Activated CD4-positive, alpha-beta memory T cell treated with anti-CD3 and anti-CD28 coated beads for 36 hours (primary cell): ENCODE measurements at regions not wholly inside any gene's neighbourhood (a gene's known extent, or its start where the extent isn't known, plus 50 kb on each side); places are given as distances from the start of the nearest gene placed in this dataset.

Experiments
- CTCF ChIA-PET: fragments of 350-600 bp; sonication (Branson Sonifier 250); formaldehyde crosslinking; loops from one replicate; lab custom pipeline; 2021; ENCODE audit warnings: antibody characterized with exemption, inconsistent platforms; lab: Charles Lee
- POLR2A ChIA-PET: fragments of 350-600 bp; sonication (Branson Sonifier 250); formaldehyde crosslinking; loops from one replicate; lab custom pipeline; 2021; ENCODE audit warnings: antibody characterized with exemption; lab: Charles Lee
- DNase-seq: peaks from one replicate; pipeline ENCODE4 v3.0.0-alpha.2; 2020
- H3K27ac Mint-ChIP-seq: one replicate; pipeline ENCODE4 v1.8.0; 2021; ENCODE audit warnings: mixed read lengths
- H3K27me3 Mint-ChIP-seq: one replicate; pipeline ENCODE4 v1.8.0; 2021; ENCODE audit warnings: mixed read lengths
- H3K36me3 Mint-ChIP-seq: one replicate; pipeline ENCODE4 v1.8.0; 2021; ENCODE audit warnings: mixed read lengths
- H3K4me1 Mint-ChIP-seq: one replicate; pipeline ENCODE4 v1.8.0; 2021; ENCODE audit warnings: low read depth, mixed read lengths
- H3K4me3 Mint-ChIP-seq: one replicate; pipeline ENCODE4 v1.8.0; 2021; ENCODE audit warnings: mild to moderate bottlenecking, mixed read lengths
- H3K9me3 Mint-ChIP-seq: one replicate; pipeline ENCODE4 v1.8.0; 2021; ENCODE audit warnings: mixed read lengths
- intact Hi-C: fragments of 100-400 bp; cut with micrococcal nuclease; formaldehyde crosslinking; loops from one replicate; pipeline ENCODE4 v1.15.1; 2023

DNA sequence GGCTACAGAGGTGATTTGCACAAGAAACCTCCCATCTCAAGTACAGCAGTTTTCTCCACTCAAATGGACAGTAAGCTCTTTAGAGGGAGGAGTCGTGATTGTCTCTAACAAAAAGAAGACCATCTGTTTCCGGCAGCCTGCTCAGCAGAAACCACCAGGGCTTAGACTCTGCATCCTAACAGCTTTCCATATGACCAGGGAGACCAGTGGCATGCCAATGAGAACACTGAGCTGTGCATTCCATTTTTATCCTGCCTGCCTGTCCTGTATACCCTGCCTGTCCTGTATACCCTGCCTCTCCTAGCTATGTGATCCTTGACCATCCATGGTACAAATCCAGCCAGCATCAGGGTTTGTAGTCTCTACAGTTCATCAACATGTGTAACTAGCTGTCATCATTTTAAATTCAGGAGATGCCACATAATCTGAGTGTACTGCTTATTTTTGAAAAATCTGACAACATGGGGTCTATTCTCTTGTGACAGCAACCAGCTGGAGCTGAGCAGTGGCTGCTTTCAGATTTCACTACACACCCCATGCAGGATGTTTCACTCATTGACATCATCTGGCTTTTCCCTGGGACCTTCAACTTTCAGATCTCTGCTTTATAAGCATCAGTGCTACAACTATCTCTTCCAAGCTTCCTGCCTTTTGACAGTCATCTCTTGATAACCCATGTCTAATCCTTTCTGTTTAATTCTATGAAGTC is 50.5 kb upstream of the POU2AF2 start:
- no peaks in the 10 kb centered on the region for H3K9me3 Mint-ChIP-seq
- no peaks in the 10 kb centered on the region for H3K4me1 Mint-ChIP-seq
- H3K27me3 Mint-ChIP-seq: peaks cover 6% of the 10 kb centered on the region
- ChIA-PET POLR2A (no interaction called here), CTCF (interaction anchor here (0.6 kb wide), 1 partner anchor 94 kb away, joined by 3 read pairs; no protein-coding TSS in a partner anchor)
- intact Hi-C loops: no loop called here
- no peaks in the 10 kb centered on the region for H3K36me3 Mint-ChIP-seq
- H3K4me3 Mint-ChIP-seq: no peak overlapping the region
- DNase-seq: no peak
- no peak overlapping the region for H3K27ac Mint-ChIP-seq

DNA sequence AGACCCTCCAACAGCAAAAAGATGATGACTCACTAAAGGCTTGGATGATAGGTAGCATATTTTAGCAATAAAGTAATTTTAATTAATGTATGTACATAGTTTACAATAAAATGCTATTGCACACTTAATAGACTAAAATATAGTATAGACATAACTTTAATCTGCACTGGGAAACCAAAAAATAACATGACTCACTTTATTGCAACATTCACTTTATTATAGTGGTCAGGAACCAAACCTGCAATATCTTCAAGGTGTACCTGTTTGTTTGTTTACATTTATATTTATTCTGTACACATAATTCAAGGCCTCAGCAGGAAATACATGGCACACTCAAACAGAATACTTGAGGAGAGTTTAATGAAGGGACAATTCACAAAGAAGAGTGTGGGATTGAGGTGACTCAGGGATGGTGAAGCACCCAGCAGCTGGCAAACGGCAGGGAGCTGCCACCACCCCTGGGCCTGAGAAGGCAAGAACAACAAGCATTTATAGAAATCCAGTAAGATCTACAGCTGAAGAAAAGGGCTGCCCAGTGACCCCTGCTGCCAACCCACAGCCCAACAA is 51.5 kb upstream of the POU2AF2 start:
- no peaks in the 10 kb centered on the region for H3K36me3 Mint-ChIP-seq
- no peaks in the 10 kb centered on the region for H3K9me3 Mint-ChIP-seq
- no peak for DNase-seq
- H3K27me3 Mint-ChIP-seq: peaks cover 6% of the 10 kb centered on the region
- POLR2A ChIA-PET: no interaction called here
- H3K27ac Mint-ChIP-seq: no peak overlapping the region
- no peak overlapping the region for H3K4me3 Mint-ChIP-seq
- CTCF ChIA-PET: no interaction called here
- no peaks in the 10 kb centered on the region for H3K4me1 Mint-ChIP-seq
- intact Hi-C loops: no loop called here

DNA sequence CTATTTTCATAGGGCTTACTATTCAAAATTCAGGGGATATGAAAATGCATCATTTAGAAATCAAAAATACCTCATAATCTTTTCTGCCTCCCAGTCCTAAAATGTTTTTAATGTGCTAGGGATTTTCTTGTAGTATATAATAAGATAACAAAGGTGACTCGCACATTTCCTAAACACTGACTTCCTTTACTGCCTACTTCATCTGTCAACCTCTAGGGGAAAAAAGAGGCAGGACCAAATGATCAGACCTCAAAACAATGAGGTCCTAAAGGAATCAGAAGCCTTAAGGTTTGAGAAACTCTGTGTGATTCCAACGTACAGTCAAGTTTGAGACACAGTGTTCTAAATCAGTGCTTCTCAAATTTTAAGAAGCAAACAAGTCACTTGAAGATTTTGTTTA is 56.1 kb upstream of the POU2AF2 start:
- intact Hi-C loops: no loop called here
- ChIA-PET CTCF (no interaction called here), POLR2A (no interaction called here)
- no peak for DNase-seq
- Mint-ChIP-seq H3K4me1 (no peaks in the 10 kb centered on the region), H3K36me3 (no peaks in the 10 kb centered on the region), H3K27ac (no peak overlapping the region), H3K4me3 (no peak overlapping the region), H3K9me3 (no peaks in the 10 kb centered on the region), H3K27me3 (peaks cover 16% of the 10 kb centered on the region)

DNA sequence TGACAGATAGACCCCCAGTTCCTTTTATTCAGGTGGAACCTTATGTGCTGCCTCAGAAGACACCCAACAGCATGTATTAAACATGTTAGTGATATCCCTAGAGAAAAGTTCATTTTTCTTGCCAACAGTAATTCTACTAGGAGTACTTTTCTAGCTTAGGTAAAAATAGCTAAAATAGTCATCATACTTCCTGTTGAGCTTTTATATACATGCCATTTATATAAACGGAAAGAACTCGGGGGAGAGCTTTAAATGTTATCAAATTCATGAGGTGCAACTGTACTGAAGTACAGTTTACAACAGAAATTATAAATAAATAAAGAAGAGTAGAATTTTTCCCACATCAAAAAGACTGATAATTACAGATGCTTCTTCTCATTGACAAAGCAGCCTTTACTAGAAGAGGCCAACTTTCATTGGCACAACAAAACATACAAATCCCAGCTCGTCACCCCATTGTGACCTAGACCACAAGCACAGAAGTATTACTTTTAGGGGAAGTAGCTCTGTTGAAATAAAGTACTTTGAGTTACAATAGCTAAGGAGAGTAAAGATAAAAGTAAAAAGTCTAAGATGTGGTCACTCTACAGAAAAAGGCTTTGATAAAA is 59.1 kb upstream of the POU2AF2 start:
- no peaks in the 10 kb centered on the region for H3K36me3 Mint-ChIP-seq
- peaks cover 15% of the 10 kb centered on the region for H3K27me3 Mint-ChIP-seq
- no peak overlapping the region for H3K27ac Mint-ChIP-seq
- POLR2A ChIA-PET: no interaction called here
- CTCF ChIA-PET: no interaction called here
- no peak for DNase-seq
- no peaks in the 10 kb centered on the region for H3K9me3 Mint-ChIP-seq
- intact Hi-C loops: no loop called here
- H3K4me1 Mint-ChIP-seq: no peaks in the 10 kb centered on the region
- no peak overlapping the region for H3K4me3 Mint-ChIP-seq

DNA sequence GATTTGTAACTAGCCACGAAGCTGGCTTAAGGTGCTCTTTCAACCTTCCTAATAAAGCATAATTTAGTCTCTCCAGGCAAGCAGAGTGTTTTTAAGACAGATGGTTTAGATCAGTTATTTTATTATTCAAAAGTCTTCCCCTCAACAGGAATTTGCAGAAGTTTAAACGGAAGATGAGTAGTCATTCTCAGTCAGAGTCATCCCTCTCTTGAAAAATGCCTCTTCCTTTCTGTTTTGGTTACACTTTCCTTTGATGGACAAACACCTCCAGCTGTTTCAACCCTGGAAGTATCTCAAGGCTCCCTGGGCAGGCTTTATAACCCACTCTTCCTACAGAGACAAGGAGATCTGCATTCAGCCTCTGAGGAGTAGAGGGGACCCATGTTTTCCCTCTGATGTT is 60.3 kb upstream of the POU2AF2 start:
- no peak overlapping the region for H3K27ac Mint-ChIP-seq

DNA sequence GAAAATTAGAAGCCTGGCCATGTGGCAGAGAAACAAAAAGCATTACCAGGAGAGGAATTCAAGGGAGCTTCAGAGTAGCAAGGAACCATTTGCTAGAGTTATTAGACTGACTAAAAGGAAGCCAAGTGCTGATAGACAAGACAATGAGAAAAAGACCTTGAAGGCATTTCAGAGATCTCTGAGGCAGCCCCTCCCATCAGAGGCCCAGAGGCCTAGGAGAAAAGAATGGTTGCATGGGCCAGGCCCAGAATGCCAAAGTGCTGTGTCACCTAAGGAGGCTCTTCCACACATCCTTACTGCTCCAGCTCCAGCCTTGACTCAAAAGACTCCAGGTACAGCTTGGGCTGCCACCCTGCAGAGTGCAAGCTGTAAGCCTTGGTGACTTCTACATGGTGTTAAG is 61.8 kb upstream of the POU2AF2 start:
- H3K4me1 Mint-ChIP-seq: no peaks in the 10 kb centered on the region
- H3K27ac Mint-ChIP-seq: no peak overlapping the region
- peaks cover 13% of the 10 kb centered on the region for H3K27me3 Mint-ChIP-seq
- ChIA-PET CTCF (no interaction called here), POLR2A (no interaction called here)
- no peak for DNase-seq
- H3K36me3 Mint-ChIP-seq: no peaks in the 10 kb centered on the region
- H3K9me3 Mint-ChIP-seq: no peaks in the 10 kb centered on the region
- no peak overlapping the region for H3K4me3 Mint-ChIP-seq
- intact Hi-C loops: no loop called here

More for the DNA sequence above, 60.3 kb upstream of the POU2AF2 start:
- Mint-ChIP-seq H3K36me3 (no peaks in the 10 kb centered on the region), H3K9me3 (no peaks in the 10 kb centered on the region), H3K27me3 (peaks cover 15% of the 10 kb centered on the region), H3K4me1 (no peaks in the 10 kb centered on the region), H3K4me3 (no peak overlapping the region)
- ChIA-PET POLR2A (no interaction called here), CTCF (no interaction called here)
- intact Hi-C loops: no loop called here
- DNase-seq: no peak

DNA sequence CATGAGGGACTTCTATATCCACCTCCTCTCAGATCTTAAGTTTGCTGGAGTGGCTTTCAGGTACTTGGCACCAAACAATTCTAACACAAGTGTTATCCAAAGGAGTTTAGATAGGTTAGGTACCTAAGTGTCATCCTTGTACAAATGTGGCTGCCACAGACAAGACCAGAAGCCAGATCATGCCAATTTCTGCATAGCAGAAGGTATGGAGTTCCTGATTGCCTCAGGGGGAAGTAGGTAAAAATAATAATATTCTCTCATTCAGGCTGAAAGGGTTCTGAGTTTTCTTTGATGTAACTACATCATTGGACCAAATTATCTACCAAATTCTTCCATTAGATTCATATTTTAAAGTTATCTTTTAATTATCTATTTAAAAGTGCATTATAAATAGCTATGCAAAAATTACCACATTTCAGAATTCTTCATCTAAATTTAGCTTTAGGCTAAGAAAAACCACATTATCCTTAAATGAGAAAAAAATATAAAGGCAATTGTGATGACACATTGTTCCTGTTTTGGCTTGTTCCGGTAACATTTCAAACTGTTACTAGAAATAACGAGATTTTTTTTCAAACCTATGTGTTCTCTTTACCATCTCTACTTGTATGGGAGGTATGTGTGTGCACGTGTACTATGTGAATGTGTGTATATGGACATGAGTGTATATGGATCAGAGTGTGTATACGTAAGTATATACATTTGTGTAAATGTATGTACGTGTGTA is 66.2 kb upstream of the POU2AF2 start:
- intact Hi-C loops: no loop called here
- POLR2A ChIA-PET: no interaction called here
- H3K27me3 Mint-ChIP-seq: peaks cover 2% of the 10 kb centered on the region
- no peaks in the 10 kb centered on the region for H3K9me3 Mint-ChIP-seq
- no peak overlapping the region for H3K27ac Mint-ChIP-seq
- DNase-seq: no peak
- CTCF ChIA-PET: no interaction called here
- H3K4me3 Mint-ChIP-seq: no peak overlapping the region
- H3K4me1 Mint-ChIP-seq: no peaks in the 10 kb centered on the region
- no peaks in the 10 kb centered on the region for H3K36me3 Mint-ChIP-seq

DNA sequence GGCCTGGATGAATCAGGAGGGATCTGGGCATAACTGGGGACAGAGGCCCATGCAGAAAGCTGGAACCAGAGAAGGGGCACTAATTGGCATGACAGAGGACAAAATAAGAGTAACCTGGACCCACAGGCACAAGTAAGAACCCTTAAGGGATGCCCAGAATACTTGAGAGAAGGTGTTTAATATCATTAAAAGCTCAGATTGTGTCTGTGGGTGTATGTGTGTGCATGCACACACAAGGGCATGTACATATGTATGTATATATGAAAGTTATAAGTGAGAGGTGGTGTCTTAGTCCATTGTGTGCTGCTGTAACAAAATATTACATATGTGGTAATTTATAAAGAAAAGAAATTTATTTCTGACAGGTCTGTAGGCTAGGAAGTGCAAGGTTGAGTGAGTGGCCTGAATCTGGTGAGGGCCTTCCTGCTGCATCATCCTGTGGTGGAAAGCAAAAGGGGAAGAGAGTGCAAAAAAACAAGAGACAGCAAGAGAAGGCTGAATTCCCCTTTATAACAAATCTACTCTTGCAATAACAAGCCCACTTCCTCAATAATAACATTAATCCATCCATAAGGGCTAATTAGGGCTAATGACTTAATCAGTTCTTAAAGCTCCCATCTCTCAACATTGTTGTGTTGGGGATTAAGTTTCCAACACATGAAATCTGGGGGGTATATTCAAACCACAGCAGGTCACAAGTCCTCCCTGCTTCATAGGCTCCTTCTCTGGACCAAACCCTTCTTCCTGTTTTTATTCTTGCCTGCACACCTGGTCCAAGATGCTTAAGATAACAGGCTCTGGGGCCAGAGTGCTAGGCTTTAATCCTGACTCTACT is 68.3 kb upstream of the POU2AF2 start:
- Mint-ChIP-seq H3K36me3 (no peaks in the 10 kb centered on the region), H3K4me1 (no peaks in the 10 kb centered on the region), H3K9me3 (no peaks in the 10 kb centered on the region), H3K4me3 (no peak overlapping the region), H3K27ac (no peak overlapping the region), H3K27me3 (peaks cover 2% of the 10 kb centered on the region)
- ChIA-PET POLR2A (no interaction called here), CTCF (no interaction called here)
- intact Hi-C loops: no loop called here
- no peak for DNase-seq

DNA sequence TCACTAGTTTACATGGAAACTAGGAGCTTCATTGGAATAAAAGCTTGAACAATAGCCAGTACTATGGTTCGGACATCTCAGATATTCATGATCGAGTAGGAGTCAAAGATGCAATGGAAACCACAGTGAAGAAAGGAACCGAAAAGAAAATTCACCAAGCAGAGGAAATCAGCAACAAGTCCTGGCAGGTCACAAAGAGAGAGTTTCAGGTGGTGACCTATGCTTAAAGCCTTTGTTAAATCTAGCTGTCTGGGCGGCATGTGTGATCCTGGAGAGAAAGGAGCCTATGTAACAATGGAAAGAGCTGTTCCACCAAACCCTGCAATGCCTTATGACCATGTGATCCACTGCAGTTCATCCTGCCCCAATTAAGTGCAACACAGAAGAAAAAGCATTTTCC is 68.9 kb upstream of the POU2AF2 start:
- H3K27ac Mint-ChIP-seq: no peak overlapping the region
- H3K27me3 Mint-ChIP-seq: peaks cover 2% of the 10 kb centered on the region
- H3K4me1 Mint-ChIP-seq: no peaks in the 10 kb centered on the region
- intact Hi-C loops: no loop called here
- no peak overlapping the region for H3K4me3 Mint-ChIP-seq
- ChIA-PET CTCF (no interaction called here), POLR2A (no interaction called here)
- DNase-seq: no peak
- H3K9me3 Mint-ChIP-seq: no peaks in the 10 kb centered on the region
- no peaks in the 10 kb centered on the region for H3K36me3 Mint-ChIP-seq

DNA sequence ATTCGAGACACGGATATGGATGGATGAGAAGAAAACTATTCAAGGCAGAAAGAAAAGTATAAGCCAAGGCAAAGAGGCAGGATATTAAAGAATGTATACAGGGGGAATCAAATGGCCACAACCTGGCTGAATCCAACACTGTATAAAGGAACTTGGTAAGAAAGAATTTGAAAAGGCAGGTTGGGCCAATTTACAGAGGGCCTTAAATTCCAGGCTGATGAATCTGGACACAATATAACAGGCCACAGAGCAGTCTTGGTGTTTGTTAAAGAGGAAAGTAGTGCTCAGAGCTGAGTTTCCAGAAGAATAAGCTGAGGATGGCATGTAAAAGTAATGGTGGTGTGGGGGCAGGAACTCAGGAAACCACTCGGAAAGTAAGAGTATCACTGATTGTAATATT is 72.3 kb upstream of the POU2AF2 start:
- H3K4me1 Mint-ChIP-seq: no peaks in the 10 kb centered on the region
- ChIA-PET POLR2A (no interaction called here), CTCF (no interaction called here)
- H3K27me3 Mint-ChIP-seq: peaks cover 2% of the 10 kb centered on the region
- DNase-seq: no peak
- no peak overlapping the region for H3K4me3 Mint-ChIP-seq
- intact Hi-C loops: no loop called here
- H3K36me3 Mint-ChIP-seq: no peaks in the 10 kb centered on the region
- no peaks in the 10 kb centered on the region for H3K9me3 Mint-ChIP-seq
- H3K27ac Mint-ChIP-seq: no peak overlapping the region

DNA sequence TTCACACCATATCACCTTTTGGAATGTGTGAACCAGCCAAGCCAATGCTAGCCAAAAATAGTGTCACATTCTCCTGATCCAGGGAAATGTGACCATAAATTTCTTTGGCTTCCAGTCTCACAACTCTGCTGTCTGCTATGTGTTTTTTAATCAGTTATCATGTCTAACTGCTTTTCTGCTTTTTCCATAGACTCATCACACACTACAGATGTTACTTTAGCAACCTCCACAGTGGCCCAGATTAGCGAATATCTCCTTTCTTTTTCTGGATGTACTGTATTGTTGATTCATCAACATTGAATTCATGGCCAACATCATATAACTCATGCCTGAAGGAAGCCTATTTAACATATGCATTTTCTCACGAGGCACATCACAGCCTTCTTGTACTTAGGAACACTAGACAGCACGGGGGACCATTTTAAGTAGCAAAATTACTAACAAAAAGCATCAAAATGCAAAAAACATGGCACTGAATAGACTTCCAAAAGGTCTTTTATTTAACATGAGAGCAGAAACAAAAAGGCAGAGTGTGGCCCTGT is 73.1 kb upstream of the POU2AF2 start:
- peaks cover 2% of the 10 kb centered on the region for H3K27me3 Mint-ChIP-seq
- H3K4me1 Mint-ChIP-seq: no peaks in the 10 kb centered on the region
- intact Hi-C loops: no loop called here
- POLR2A ChIA-PET: no interaction called here
- H3K4me3 Mint-ChIP-seq: no peak overlapping the region
- H3K9me3 Mint-ChIP-seq: no peaks in the 10 kb centered on the region
- DNase-seq: no peak
- H3K27ac Mint-ChIP-seq: no peak overlapping the region
- H3K36me3 Mint-ChIP-seq: no peaks in the 10 kb centered on the region
- CTCF ChIA-PET: no interaction called here
